ENCODE measurements at regions not wholly inside any gene's neighbourhood (a gene's known extent, or its start where the extent isn't known, plus 50 kb on each side); places are given as distances from the start of the nearest gene placed in this dataset.
"Not testable (repeated sequence)": the region's sequence is repeated elsewhere in the genome, so short reads cannot be mapped to it uniquely, and the experiment has no call there.

DNA sequence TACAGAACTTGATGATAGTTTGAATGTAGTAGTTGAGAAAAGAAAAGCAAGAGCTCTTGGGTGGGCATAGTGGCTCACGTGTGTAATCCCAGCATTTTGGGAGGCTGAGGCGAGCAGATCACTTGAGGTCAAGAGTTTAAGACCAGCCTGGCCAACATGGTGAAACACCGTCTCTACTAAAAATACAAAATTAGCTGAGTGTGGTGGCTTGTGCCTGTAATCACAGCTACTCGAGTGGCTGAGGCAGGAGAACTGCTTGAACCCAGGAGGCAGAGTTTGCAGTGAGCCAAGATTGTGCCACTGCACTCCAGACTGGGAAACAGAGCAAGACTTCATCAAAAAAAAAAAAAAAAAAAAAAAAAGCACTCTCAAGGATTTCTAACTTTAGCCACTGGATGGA, 900.2 kb upstream of the WWC1 start:
- not testable (repeated sequence) for DNase-seq (ENCODE audit: low read depth in 4 of 4, low spot score in 2 of 4)

DNA sequence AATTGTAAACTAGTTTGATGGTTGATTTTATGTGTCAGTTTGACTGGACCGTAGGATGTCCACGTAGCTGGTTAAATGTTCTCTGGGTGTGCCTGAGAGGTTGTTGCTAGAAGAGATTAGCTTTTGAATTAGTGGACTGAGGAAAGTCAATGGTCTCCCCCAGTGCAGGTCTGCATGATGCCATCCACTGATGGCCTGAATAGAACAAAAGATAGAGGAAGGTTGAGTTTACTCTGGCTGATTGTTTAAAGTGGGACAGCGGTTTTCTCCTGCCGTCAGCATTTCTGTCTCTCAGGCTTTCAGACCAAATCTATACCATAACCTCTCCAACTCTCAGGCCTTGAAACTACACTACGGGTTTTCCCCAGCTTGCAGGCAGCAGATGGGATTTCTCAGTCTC, 899.2 kb upstream of the WWC1 start:
- DNase-seq (ENCODE audit: low read depth in 4 of 4, low spot score in 2 of 4) = no peak

DNA sequence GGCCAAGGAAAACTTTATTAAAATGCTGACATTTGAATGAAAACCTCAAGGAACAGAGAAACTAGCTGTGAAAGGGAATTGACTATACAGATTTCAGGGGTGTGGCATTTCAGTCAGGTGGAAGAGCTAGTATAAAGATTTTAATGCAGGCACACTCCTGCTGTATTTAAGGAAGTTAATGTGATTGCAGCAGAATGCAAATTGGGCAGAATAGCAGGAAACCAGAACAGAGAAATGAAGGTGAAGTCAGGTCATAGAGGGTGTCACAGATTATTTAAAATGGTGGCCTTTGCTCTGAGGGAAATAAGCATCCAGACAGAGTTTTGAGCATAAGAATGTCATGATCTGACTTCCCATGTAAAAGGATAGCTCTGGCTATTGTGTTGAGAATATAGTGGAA, 898.1 kb upstream of the WWC1 start:
- DNase-seq (ENCODE audit: low read depth in 4 of 4, low spot score in 2 of 4) = no peak

DNA sequence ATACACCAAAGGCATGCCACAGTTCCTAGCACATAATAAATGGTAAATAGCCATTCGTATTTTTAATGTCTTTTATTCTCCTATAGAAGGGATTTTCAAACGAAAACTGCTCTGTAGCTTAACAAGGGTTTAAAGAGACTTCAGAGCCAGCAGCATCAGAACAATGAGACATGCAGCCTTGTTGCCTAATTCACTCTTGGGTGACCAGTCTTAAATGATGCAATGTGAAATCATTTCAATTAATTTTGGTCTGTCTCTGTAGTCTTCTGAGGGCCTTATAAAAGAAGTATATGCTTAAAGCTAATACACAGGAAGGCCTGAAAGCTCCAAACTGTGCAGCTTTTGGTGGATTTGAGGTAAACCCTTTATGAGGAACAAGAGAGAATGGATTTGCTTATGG, 888.8 kb upstream of the WWC1 start:
- no peak for DNase-seq (ENCODE audit: low read depth in 4 of 4, low spot score in 2 of 4)

DNA sequence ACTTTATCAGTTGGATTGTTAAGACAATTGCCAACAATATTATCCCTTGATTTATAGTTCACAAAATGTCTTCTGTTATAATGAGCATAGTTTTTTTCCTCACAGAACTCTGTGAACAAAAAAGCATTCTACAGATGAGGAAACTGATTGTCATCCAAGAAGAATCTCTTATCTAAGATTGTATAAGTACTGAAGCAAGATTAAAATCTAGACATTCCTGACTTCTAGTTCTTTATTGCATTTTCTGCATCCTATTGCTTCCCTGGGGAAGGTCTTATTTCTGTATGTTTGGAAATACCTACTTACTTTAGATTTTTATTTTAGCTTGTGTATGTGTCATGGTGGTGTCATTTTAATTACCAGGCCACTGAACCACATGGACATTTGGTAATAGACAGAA, 884.9 kb upstream of the WWC1 start:
- DNase-seq (ENCODE audit: low read depth in 4 of 4, low spot score in 2 of 4) = no peak

DNA sequence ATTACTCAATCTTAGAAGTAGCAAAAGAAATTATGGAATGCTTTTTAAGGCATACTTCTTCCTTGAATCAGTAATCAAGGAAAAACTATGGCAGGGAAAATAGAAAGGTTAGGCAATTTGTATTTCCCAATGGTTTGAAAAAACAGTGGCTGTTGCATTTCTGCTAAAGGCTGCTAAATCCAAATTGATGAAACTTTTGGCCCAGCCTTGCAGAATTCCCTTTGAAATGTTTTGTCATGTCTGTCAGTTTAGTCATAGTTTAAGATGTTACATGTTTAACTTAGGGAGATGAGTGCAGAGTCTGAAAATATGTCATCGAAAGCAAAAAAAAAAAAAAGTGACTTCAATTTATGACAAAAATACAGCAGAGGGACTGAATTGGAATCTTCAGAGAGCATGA, 878.9 kb upstream of the WWC1 start:
- DNase-seq (ENCODE audit: low read depth in 4 of 4, low spot score in 2 of 4) = no peak

DNA sequence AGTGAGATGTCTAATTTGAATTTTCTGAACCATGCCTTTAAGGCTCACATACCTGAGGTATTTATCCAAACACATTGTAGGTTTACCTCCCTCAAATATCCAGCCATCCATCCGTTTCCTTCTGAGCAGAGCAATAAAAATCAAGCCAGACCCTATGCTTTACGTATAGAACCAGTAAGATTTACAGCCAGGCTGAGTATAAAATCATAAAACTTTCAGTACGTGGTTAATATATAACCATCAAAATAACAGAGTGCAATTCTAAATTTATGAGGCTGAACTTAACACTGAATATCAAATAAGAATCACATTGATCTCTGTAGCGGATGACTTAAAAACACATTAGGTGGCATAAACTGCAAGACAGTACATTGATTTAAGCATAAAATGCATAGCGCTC, 877.9 kb upstream of the WWC1 start:
- DNase-seq (ENCODE audit: low read depth in 4 of 4, low spot score in 2 of 4) = peak in 2 of 4 donors; percentile 7 to 9

DNA sequence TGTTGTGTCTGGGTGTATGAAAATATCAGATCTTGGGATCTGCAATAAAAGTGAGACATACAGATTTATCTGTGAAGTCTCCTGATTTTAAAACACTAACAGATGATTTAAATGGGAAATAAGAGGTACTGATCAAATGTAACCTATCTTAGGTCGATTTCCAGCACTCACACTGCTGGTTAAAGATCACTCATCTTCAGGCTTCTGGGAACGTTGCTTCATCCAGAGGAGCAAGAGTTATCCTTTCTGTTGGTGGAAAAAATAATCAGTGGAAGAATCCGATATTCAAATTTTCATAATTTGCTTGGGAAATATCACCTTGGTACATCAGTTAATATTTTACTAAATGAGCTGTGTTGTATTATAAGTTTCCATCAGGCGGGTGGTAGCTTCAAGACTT, 876.8 kb upstream of the WWC1 start:
- DNase-seq (ENCODE audit: low read depth in 4 of 4, low spot score in 2 of 4) = no peak

DNA sequence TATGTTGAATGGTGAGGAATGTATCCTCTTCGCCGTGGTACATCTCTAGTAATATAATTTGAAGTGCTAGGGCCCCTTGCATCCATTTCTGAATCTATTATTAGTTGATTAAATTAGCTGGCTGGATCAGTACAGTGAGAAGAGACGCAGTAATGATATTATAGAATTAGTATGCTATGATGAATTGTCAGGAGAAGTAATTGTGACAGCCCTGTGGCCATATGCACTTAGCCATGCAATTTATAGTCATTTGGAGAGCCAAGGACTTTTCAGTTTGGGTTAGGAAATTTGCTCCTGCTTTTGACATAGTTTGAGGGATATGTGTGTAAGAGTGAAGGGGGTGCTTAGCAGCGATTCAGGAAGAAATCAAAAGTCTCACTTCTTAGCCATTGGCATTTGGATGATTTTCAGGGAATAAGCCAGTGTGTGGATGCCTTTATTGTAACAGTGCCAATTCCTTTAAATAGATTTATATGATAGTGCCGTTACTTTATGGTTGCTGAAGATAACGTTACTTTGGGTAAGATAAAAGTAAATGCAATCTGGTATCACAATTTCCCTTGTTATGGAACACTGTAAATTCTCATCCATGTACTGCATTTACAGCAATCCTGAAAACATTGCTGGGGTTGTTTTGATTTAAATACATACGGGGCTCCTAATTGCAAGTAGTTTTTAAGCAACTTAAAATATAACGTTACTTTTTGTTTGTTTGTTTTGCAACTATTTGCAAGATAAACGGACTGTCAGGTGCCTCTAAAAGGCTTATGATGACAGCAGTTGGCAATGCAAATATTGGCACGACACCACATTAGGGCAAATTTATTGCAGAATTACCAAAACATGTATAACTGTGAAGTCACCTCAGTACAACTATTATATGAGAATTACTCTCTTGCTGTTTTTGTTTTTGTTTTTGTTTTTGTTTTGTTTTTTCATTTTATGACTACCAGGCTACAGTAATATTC, 875.4 kb upstream of the WWC1 start:
- DNase-seq (ENCODE audit: low read depth in 4 of 4, low spot score in 2 of 4) = no peak

DNA sequence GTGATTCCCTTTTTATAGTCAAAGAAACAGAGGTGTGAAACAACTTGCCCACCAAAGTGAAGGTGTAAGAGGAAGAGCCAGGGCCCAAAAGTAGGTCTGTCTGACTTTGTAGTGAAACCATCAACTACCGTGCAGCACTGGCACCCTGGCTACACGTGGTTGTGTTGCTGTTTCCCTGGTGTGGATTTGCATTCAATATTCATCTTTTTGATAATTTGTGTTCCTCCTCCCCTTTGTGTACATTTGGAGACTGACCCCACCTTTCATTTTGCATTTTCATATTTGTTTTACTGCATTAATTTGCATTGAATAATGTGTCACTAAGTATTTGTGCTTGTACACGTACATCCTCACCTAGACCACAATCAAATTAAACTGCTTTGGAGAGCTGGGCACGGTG, 873.8 kb upstream of the WWC1 start:
- no peak for DNase-seq (ENCODE audit: low read depth in 4 of 4, low spot score in 2 of 4)

DNA sequence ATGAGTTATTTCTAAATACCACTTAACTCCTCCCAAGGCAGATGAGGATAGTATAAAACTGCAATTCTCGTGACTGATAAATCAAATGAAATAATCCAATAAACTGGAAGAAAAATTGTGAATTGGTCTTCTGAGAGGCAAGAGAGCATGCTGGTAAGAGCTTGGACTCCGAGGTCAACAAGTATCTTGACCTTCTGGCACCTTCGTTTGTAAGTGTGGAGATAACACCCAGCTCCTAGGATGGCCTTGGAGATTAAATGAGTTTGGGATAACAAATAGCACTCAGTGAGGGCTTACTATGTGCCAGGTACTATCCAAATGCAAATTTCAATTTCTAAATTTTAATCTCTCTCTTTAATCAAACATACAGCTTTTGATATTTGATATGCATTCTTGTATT, 866.3 kb upstream of the WWC1 start:
- no peak for DNase-seq (ENCODE audit: low read depth in 4 of 4, low spot score in 2 of 4)

DNA sequence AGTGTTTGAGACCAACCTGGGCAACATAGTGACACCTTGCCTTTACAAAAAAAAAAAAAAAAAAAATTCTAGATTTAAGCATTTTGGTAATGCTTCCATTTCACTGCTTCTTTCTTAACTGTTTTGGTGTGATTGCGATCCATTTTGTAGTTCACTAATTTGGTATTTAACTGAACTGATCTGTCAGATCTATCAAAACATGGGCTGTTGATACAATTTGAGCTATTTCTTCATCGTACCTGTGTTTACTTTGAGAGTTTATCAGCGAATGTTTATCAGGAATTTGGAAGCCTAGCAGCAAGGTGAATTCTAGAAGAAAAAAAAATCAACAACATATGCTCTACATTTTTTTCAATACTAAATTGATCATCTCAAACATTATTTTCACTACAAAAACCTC, 864.9 kb upstream of the WWC1 start:
- no peak for DNase-seq (ENCODE audit: low read depth in 4 of 4, low spot score in 2 of 4)

DNA sequence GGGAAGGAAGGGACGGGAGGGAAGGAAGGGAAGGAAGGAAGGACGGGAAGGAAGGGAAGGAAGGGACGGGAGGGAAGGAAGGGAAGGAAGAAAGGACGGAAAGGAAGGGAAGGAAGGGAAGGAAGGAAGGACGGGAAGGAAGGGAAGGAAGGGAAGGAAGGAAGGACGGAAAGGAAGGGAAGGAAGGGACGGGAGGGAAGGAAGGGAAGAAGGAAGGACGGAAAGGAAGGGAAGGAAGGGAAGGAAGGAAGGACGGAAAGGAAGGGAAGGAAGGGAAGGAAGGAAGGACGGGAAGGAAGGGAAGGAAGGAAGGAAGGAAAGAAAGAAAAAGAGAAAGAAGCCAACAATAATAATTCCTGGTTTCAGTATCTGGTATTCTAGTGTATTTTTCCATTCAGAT, 863.8 kb upstream of the WWC1 start:
- not testable (repeated sequence) for DNase-seq (ENCODE audit: low read depth in 4 of 4, low spot score in 2 of 4)

DNA sequence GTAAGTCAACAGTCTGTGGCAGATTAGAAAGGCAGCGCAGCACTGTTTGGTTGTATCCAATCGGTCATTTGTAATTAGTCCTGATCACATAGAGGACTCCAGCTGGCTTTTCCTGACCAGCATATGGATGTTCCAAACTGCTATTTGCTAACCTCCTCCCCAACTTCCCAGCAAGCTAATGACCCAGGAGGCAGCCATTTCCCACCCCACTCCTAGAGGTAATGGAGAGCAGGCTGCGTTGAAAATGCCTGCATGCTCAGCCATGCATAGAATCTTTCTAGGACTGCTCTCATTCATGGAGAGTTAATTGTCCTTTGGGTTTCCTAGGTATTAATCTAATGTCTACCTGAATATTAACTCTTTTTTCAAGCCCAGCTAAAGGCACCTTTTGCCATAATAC, 850.6 kb upstream of the WWC1 start:
- peak in 1 of 4 donors; percentile 12 for DNase-seq (ENCODE audit: low read depth in 4 of 4, low spot score in 2 of 4)

DNA sequence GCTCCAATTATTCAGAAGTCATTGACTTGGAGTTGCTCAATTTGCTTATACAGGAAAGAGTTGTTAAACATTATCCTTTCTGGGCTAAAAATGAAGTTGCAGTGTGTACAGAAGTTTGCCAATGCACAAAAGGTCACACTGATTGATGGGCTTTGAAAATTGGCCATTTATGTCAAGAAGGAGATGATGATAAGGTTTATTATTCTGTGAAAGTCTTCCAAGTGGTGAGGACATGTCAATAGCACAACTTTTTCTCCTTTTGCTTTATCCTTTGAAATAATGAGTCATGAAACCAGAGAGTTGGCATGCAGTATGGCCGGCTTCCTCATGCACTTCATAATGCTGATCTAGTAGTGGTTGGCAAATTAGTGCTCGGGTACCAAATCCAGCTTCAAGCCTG, 848.5 kb upstream of the WWC1 start:
- DNase-seq (ENCODE audit: low read depth in 4 of 4, low spot score in 2 of 4) = no peak

DNA sequence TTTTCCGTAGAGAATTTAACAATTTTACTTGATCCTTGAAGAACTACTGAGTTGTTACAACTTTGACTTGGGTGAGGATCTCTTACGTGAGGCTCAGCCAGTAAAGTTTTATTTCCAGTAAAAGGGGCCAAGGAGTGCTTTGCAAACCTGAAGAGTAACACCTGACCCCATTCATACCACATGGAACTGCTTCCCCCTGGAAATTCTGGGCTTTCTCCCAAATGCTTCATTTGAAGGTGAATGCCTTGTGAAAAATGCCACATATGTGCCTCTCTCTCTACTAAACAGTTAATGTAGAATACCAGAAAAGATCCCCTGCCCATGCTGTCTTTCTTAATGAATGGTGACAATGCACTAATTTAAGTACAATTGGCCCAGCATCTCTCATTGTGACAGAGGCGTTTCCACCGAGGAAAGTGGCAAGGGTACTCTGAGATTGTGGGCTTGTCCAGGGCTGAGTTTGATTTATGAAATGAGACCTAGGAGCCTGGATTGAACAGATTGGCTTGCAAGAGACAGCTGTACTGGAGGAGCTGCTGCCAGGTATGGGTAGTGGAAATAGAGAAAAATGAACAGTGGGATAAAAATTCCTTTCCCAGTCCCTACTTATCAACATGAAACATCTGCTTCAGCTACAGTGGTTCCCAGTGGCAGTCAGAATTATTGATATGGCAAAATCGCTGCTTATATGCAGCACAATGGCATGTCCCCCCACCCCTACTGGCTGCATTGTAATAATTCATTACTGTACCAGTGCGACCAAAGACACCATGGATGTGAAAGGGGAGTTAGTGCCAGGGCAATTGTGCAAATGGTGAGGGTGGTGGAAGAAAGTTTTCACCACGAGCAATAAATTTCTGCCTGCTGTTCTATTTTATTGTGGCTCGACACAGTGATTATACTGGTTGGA, 843.7 kb upstream of the WWC1 start:
- no peak for DNase-seq (ENCODE audit: low read depth in 4 of 4, low spot score in 2 of 4)

DNA sequence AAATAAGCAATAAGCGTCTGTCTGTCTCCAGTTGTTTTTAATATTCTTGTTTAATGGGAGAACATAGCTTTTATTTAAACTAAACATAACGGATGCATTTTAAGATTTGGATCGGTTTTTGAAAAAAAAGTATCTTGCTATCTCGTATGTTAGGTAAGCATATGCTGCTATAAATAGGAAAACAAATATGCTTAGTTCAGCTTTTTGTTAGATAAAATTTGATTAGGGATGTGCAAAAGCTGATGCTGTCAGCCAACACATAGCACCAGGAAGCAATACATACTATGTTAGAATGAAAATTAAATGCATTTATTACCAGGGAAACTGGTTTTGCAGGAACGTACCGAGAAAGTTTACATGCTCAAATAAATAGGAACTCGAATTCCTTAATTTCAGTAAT, 843.1 kb upstream of the WWC1 start:
- DNase-seq (ENCODE audit: low read depth in 4 of 4, low spot score in 2 of 4) = no peak

DNA sequence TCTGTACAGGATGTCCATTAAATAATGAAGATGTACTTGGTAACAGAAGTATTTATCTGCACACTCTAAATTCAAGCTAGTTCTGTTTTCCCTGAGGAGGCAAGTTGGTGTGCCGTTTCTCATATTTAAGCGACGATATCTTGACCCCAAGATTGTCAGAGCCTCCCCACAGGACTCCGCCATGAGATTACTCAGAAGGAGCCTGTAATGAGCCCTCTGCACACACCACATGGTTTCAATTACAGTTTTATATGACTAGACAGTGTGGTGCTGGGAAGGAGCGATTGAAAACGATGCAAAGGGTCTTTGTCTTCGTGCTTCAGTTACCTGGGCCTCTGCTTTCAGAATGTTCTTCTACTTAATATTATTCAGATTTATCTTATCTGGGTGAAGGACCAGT, 840.4 kb upstream of the WWC1 start:
- no peak for DNase-seq (ENCODE audit: low read depth in 4 of 4, low spot score in 2 of 4)

DNA sequence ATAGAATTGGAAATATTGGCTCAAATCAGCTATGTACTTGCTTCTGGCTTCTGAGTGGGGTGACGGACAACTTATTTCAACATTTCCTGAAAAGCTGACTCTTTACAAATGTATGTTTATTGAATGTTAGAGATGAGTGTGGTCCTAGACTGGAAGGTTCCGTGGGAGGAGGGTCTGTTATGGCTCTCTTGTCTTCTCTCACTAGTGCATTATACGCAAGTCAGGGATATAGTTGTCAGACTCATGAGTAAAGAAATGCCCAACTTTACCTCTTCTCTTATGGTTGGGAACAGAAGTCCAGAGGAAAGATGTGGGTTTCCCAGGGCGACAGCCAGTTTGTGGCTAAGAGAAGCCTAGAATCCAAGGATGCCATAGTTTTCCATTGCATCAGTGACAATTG, 839.3 kb upstream of the WWC1 start:
- no peak for DNase-seq (ENCODE audit: low read depth in 4 of 4, low spot score in 2 of 4)

DNA sequence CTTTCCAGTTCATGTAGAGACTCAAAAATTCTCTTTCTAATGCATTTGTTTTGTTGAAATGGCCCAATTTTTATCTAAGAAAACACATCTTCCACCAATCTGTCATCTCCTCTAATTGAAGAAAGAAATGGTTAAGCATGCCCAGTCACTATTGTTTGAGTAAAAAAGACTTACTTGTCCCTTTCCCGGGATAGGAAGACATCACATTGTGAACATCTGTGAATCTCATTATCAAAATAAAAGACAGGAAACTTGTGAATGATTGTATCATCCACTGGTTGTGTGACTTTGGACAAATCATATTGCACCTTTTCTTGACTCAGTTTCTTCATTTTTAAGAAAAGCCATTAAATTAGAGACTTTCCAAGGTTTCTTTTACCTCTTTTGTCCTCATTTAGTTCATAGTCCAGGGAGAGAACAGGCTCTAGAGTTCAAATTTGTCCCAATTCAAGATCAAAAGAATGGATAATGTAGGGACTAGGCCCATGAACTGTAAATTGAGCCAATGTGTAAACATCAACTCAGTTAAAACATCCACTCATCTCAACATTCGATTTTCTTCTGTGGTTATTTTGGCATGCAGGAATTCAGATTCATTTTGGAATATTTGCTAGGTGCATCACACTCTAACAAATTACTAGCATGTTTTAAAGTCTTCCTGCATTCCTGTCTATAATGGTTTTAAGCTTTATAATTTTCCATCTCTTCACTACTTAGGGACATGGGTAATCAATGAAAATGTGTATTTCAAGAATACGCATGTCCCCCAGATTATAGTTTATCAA, 838.0 kb upstream of the WWC1 start:
- no peak for DNase-seq (ENCODE audit: low read depth in 4 of 4, low spot score in 2 of 4)

DNA sequence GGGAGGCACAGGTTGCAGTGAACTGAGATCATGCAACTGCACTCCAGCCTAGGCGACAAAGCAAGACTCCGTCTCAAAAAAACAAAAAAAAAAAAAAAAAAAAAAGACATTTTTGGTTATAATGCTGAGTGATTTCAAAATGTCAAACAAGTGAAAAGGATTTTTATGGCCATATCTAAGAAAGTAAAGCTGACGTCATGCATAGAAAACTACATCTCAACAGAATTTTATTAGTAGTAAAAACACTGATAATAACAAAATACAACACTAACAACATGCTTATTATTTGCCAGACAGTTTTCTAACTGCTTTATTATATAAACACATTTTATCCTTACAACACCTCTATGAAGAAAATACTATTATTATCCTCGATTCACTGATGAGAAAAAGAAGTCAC, 833.0 kb upstream of the WWC1 start:
- DNase-seq (ENCODE audit: low read depth in 4 of 4, low spot score in 2 of 4) = no peak

All from left renal cortex interstitium (tissue), 4 donors.